ENCODE measurements at regions not wholly inside any gene's neighbourhood (a gene's known extent, or its start where the extent isn't known, plus 50 kb on each side); places are given as distances from the start of the nearest gene placed in this dataset.

- H3K4me1 Mint-ChIP-seq (ENCODE audit: low read depth, unreplicated experiment): no peaks in the 10 kb centered on the region
- no peaks in the 10 kb centered on the region for H3K36me3 Mint-ChIP-seq (ENCODE audit: insufficient read depth, unreplicated experiment)
- peaks cover 12% of the 10 kb centered on the region for H3K9me3 Mint-ChIP-seq (ENCODE audit: unreplicated experiment)
- CTCF ChIA-PET: no interaction called here
- H3K27ac Mint-ChIP-seq (ENCODE audit: unreplicated experiment): no peak overlapping the region
- BruUV-seq (replicated peaks): no TSS peak
- no peak overlapping the region for H3K4me3 Mint-ChIP-seq (ENCODE audit: unreplicated experiment)
- DNase-seq: no peak
- H3K27me3 ChIP-seq (replicated peaks; ENCODE audit: control insufficient read depth, insufficient read depth, low read length): no peaks in the 10 kb centered on the region
- no peaks in the 10 kb centered on the region for H3K36me3 ChIP-seq (ENCODE audit: control insufficient read depth, insufficient read depth, low read length)
- no peaks in the 10 kb centered on the region for H3K9me3 ChIP-seq
- H3K4me1 ChIP-seq: no peaks in the 10 kb centered on the region
- TF ChIP-seq CTCF (IDR thresholded peaks at IDR 0.05; ENCODE audit: insufficient read depth in 1 of 2, low read depth in 1 of 2, low read length in 1 of 2, severe bottlenecking in 1 of 2, unreplicated experiment in 1 of 2): no peak
- no peaks in the 10 kb centered on the region for H3K27me3 Mint-ChIP-seq (ENCODE audit: insufficient read depth, unreplicated experiment)
- no peak overlapping the region for H3K4me3 ChIP-seq (ENCODE audit: low read depth, low read length)
- intact Hi-C loops (cut with micrococcal nuclease; ENCODE audit: unreplicated experiment): no loop called here
- POLR2A ChIA-PET: no interaction called here
These were observed 157.7 kb downstream of the CCNG2 start for GRCh38 chr4:77314697-77315096.

- no peaks in the 10 kb centered on the region for H3K36me3 Mint-ChIP-seq (ENCODE audit: insufficient read depth, unreplicated experiment)
- intact Hi-C loops (cut with micrococcal nuclease; ENCODE audit: unreplicated experiment): no loop called here
- POLR2A ChIA-PET: no interaction called here
- H3K4me1 Mint-ChIP-seq (ENCODE audit: low read depth, unreplicated experiment): no peaks in the 10 kb centered on the region
- H3K27ac Mint-ChIP-seq (ENCODE audit: unreplicated experiment): no peak overlapping the region
- no peak for DNase-seq
- Histone ChIP-seq H3K9me3 (peaks cover under 1% of the 10 kb centered on the region; the same call in 1 of the 2 replicates), H3K36me3 (ENCODE audit: control insufficient read depth, insufficient read depth, low read length) (no peaks in the 10 kb centered on the region), H3K4me3 (ENCODE audit: low read depth, low read length) (no peak overlapping the region), H3K4me1 (no peaks in the 10 kb centered on the region), H3K27me3 (replicated peaks; ENCODE audit: control insufficient read depth, insufficient read depth, low read length) (no peaks in the 10 kb centered on the region)
- H3K27me3 Mint-ChIP-seq (ENCODE audit: insufficient read depth, unreplicated experiment): peaks cover 14% of the 10 kb centered on the region
- no peak for TF ChIP-seq CTCF (IDR thresholded peaks at IDR 0.05; ENCODE audit: insufficient read depth in 1 of 2, low read depth in 1 of 2, low read length in 1 of 2, severe bottlenecking in 1 of 2, unreplicated experiment in 1 of 2)
- H3K9me3 Mint-ChIP-seq (ENCODE audit: unreplicated experiment): no peaks in the 10 kb centered on the region
- BruUV-seq (replicated peaks): no TSS peak
- no peak overlapping the region for H3K4me3 Mint-ChIP-seq (ENCODE audit: unreplicated experiment)
- CTCF ChIA-PET: no interaction called here
These were observed 170.1 kb downstream of the CCNG2 start for GRCh38 chr4:77327151-77327550.

DNA sequence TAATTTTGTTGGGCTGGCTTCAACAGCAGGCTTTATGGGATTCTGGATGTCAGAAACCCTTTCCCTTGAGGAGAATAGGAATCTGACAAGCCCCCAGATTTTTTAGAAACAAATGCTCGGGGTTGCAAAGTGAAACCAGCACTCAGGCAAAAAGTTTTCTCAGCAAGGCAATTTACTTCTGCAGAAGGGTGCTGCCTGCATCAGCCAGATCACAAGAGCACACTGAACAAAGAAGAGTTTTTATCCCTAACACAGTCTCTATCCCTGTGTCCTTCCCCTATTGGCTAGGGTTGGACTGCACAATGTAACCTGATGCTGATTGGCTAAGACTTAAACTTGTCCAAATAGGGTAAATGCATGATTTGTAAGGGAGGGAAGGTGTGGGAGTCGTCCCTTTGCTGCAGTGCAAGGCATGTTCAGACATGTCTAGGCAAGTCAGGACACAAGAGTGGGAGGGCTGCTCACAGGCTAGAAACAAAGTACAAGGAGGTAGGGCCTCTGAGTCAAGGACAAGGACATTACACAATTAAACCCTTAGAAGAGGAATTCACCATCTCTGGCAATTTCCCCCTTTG is 175.8 kb downstream of the CCNG2 start:
- no peaks in the 10 kb centered on the region for H3K36me3 ChIP-seq (ENCODE audit: control insufficient read depth, insufficient read depth, low read length)
- POLR2A ChIA-PET: no interaction called here
- H3K4me3 Mint-ChIP-seq (ENCODE audit: unreplicated experiment): no peak overlapping the region
- H3K4me1 Mint-ChIP-seq (ENCODE audit: low read depth, unreplicated experiment): no peaks in the 10 kb centered on the region
- TF ChIP-seq CTCF (IDR thresholded peaks at IDR 0.05; ENCODE audit: insufficient read depth in 1 of 2, low read depth in 1 of 2, low read length in 1 of 2, severe bottlenecking in 1 of 2, unreplicated experiment in 1 of 2): no peak
- H3K36me3 Mint-ChIP-seq (ENCODE audit: insufficient read depth, unreplicated experiment): no peaks in the 10 kb centered on the region
- CTCF ChIA-PET: no interaction called here
- no peak overlapping the region for H3K27ac Mint-ChIP-seq (ENCODE audit: unreplicated experiment)
- H3K4me3 ChIP-seq (ENCODE audit: low read depth, low read length): no peak overlapping the region
- no peaks in the 10 kb centered on the region for H3K27me3 Mint-ChIP-seq (ENCODE audit: insufficient read depth, unreplicated experiment)
- no peak for DNase-seq
- H3K27me3 ChIP-seq (replicated peaks; ENCODE audit: control insufficient read depth, insufficient read depth, low read length): no peaks in the 10 kb centered on the region
- no TSS peak for BruUV-seq (replicated peaks)
- intact Hi-C loops (cut with micrococcal nuclease; ENCODE audit: unreplicated experiment): no loop called here
- peaks cover 9% of the 10 kb centered on the region for H3K9me3 Mint-ChIP-seq (ENCODE audit: unreplicated experiment)
- H3K4me1 ChIP-seq: no peaks in the 10 kb centered on the region
- peaks cover 11% of the 10 kb centered on the region for H3K9me3 ChIP-seq
